GM23338 (cell line): ENCODE measurements at regions not wholly inside any gene's neighbourhood (a gene's known extent, or its start where the extent isn't known, plus 50 kb on each side); places are given as distances from the start of the nearest gene placed in this dataset.

Source experiments
- CREB1 ChIP-seq: fragments of 250-450 bp; sonication (Bioruptor Pico); IDR thresholded peaks from 2 replicates; pipeline ENCODE4 v1.5.0; 2020; ENCODE audit warnings: low read depth, mild to moderate bottlenecking, moderate library complexity
- EZH2 ChIP-seq: fragments of 200-600 bp; sonication (generic); IDR thresholded peaks from one replicate; pipeline ENCODE4 v1.8.0; 2017; ENCODE audit warnings: antibody characterized with exemption, mild to moderate bottlenecking, low read depth; ENCODE audit not compliant: unreplicated experiment
- EZH2phosphoT487 ChIP-seq: fragments of 200-600 bp; sonication (generic); IDR thresholded peaks from one replicate; pipeline ENCODE4 v1.8.1; 2018; ENCODE audit warnings: antibody characterized with exemption; ENCODE audit not compliant: unreplicated experiment
- JUNB ChIP-seq: IDR thresholded peaks from one replicate; pipeline ENCODE4 v1.6.1; 2016; ENCODE audit warnings: antibody characterized with exemption; ENCODE audit not compliant: unreplicated experiment
- NANOG ChIP-seq: IDR thresholded peaks from 2 replicates; pipeline ENCODE4 v1.6.1; 2016; ENCODE audit warnings: antibody characterized with exemption, borderline replicate concordance
- POLR2AphosphoS5 ChIP-seq: IDR thresholded peaks from 2 replicates; pipeline ENCODE4 v1.6.1; 2016; ENCODE audit warnings: antibody characterized with exemption, low read depth
- ZNF114 ChIP-seq: fragments of 250-450 bp; sonication (Bioruptor Pico); IDR thresholded peaks from 2 replicates; pipeline ENCODE4 v1.5.0; 2020; ENCODE audit warnings: mild to moderate bottlenecking, moderate library complexity
- ZNF331 ChIP-seq: fragments of 250-450 bp; sonication (Bioruptor Pico); IDR thresholded peaks from 2 replicates; pipeline ENCODE4 v1.5.0; 2020; ENCODE audit warnings: low read depth, mild to moderate bottlenecking, moderate library complexity
- TF ChIP-seq, protein P1 (sequence below), 2 experiments: fragments of 200-600 bp in 1 of 2; sonication (generic) in 1 of 2; conservative IDR thresholded peaks; 2 replicates each; pipeline versions ENCODE4 v1.5.1 to v1.6.1; 2016 to 2017; ENCODE audit warnings: antibody characterized with exemption in 2 of 2, low read depth in 2 of 2, mild to moderate bottlenecking in 2 of 2, moderate library complexity in 1 of 2
- TF ChIP-seq, protein P2 (sequence below): IDR thresholded peaks from one replicate; pipeline ENCODE4 v1.6.1; 2018; ENCODE audit warnings: antibody characterized with exemption; ENCODE audit not compliant: unreplicated experiment
- TF ChIP-seq, protein P3 (sequence below): IDR thresholded peaks from 2 replicates; pipeline ENCODE4 v1.6.1; 2016; ENCODE audit warnings: antibody characterized with exemption

DNA sequence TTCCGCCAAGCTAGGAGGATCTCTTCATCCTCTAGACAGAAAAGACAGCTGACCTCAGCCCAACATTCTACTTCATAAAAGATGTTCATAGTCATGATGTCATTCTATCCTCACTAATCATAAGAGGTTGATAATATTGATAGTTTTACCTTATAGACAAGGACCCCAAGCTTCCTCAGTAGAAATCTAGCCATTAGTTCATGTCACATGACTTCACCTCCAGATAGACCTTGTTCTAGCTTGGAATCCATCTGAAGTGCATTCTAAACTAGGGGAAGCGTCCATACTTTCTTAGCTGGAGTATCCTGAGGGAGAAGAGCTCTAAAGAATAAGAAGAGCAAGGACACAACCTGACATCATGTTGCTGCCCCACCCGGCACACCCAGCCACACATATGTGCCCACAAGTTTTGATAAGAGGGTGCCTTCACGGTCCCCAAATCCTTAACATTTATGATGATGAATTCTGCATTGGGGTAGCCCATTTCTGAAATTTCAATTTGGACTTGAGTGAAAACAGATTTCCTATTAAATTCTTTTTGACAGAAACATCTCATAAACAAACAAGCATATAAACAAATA is 292.5 kb upstream of the STXBP5 start:
- TF ChIP-seq, protein P1, sequence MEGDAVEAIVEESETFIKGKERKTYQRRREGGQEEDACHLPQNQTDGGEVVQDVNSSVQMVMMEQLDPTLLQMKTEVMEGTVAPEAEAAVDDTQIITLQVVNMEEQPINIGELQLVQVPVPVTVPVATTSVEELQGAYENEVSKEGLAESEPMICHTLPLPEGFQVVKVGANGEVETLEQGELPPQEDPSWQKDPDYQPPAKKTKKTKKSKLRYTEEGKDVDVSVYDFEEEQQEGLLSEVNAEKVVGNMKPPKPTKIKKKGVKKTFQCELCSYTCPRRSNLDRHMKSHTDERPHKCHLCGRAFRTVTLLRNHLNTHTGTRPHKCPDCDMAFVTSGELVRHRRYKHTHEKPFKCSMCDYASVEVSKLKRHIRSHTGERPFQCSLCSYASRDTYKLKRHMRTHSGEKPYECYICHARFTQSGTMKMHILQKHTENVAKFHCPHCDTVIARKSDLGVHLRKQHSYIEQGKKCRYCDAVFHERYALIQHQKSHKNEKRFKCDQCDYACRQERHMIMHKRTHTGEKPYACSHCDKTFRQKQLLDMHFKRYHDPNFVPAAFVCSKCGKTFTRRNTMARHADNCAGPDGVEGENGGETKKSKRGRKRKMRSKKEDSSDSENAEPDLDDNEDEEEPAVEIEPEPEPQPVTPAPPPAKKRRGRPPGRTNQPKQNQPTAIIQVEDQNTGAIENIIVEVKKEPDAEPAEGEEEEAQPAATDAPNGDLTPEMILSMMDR (conservative IDR thresholded peaks at IDR 0.05; ENCODE audit: low read depth in 2 of 2), result no peak
- TF ChIP-seq EZH2 (no peak), POLR2AphosphoS5 (no peak), JUNB (no peak), EZH2phosphoT487 (no peak), CREB1 (CRISPR knock-in tag) (no peak), NANOG (no peak), ZNF331 (CRISPR knock-in tag) (no peak), ZNF114 (CRISPR knock-in tag) (no peak)
- TF ChIP-seq, protein P2, sequence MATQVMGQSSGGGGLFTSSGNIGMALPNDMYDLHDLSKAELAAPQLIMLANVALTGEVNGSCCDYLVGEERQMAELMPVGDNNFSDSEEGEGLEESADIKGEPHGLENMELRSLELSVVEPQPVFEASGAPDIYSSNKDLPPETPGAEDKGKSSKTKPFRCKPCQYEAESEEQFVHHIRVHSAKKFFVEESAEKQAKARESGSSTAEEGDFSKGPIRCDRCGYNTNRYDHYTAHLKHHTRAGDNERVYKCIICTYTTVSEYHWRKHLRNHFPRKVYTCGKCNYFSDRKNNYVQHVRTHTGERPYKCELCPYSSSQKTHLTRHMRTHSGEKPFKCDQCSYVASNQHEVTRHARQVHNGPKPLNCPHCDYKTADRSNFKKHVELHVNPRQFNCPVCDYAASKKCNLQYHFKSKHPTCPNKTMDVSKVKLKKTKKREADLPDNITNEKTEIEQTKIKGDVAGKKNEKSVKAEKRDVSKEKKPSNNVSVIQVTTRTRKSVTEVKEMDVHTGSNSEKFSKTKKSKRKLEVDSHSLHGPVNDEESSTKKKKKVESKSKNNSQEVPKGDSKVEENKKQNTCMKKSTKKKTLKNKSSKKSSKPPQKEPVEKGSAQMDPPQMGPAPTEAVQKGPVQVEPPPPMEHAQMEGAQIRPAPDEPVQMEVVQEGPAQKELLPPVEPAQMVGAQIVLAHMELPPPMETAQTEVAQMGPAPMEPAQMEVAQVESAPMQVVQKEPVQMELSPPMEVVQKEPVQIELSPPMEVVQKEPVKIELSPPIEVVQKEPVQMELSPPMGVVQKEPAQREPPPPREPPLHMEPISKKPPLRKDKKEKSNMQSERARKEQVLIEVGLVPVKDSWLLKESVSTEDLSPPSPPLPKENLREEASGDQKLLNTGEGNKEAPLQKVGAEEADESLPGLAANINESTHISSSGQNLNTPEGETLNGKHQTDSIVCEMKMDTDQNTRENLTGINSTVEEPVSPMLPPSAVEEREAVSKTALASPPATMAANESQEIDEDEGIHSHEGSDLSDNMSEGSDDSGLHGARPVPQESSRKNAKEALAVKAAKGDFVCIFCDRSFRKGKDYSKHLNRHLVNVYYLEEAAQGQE, result no peak
- TF ChIP-seq, protein P3, sequence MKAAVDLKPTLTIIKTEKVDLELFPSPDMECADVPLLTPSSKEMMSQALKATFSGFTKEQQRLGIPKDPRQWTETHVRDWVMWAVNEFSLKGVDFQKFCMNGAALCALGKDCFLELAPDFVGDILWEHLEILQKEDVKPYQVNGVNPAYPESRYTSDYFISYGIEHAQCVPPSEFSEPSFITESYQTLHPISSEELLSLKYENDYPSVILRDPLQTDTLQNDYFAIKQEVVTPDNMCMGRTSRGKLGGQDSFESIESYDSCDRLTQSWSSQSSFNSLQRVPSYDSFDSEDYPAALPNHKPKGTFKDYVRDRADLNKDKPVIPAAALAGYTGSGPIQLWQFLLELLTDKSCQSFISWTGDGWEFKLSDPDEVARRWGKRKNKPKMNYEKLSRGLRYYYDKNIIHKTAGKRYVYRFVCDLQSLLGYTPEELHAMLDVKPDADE, result no peak
